ENCODE measurements at regions not wholly inside any gene's neighbourhood (a gene's known extent, or its start where the extent isn't known, plus 50 kb on each side); places are given as distances from the start of the nearest gene placed in this dataset.
"Not testable (repeated sequence)": the region's sequence is repeated elsewhere in the genome, so short reads cannot be mapped to it uniquely, and the experiment has no call there.

GRCh38 chr22:27062910-27063309, 405.5 kb downstream of the MIAT start:
- no peak for DNase-seq (ENCODE audit: low read depth)

- DNase-seq (ENCODE audit: low read depth), result no peak
Measured at GRCh38 chr22:27063406-27063805, 406.0 kb downstream of the MIAT start.

GRCh38 chr22:27063841-27064240, 406.5 kb downstream of the MIAT start:
- DNase-seq (ENCODE audit: low read depth), result no peak

DNA sequence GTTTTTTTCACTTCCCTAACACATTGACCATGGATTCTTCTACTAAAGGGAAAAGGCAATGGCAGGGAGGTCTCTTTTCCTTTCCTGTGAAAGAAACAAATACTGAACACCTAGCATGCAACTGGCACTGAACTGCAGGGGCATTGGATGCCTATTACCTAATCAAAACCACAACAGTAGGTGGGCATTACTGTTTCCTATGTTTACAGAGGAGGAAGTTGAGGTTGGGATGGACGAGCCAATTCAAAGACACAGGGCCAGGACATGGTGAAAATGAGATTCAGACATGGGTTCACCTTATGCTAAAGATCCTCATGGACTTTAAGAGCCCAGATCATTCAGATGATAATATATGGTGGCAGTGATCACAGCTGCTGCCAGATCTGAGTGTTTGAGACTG, 407.0 kb downstream of the MIAT start:
- no peak for DNase-seq (ENCODE audit: low read depth)

GRCh38 chr22:27065279-27065678, 407.9 kb downstream of the MIAT start:
- no peak for DNase-seq (ENCODE audit: low read depth)

GRCh38 chr22:27066856-27067255, 409.5 kb downstream of the MIAT start:
- DNase-seq (ENCODE audit: low read depth), result no peak

DNA sequence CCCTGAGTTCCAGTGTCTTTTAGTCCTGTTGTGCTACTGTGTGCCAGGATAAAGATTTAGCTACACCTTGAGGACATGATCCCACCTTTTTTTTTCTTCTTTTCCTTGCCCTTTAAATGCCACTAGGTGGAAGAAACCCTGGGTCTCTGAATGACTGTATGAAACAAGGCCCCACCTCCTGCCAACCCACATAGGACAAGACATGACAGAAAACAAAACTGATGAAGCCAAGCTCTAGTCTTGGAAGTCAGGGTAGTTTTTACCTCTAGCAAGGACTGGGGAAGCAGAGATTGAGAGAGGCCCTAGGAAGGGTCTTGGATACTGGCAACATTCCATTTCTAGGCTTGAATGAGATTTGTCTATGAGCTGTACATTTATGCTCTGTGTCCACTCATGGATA, 410.7 kb downstream of the MIAT start:
- DNase-seq (ENCODE audit: low read depth), result no peak

- no peak for DNase-seq (ENCODE audit: low read depth)
Measured at GRCh38 chr22:27070594-27070993, 413.2 kb downstream of the MIAT start.

DNA sequence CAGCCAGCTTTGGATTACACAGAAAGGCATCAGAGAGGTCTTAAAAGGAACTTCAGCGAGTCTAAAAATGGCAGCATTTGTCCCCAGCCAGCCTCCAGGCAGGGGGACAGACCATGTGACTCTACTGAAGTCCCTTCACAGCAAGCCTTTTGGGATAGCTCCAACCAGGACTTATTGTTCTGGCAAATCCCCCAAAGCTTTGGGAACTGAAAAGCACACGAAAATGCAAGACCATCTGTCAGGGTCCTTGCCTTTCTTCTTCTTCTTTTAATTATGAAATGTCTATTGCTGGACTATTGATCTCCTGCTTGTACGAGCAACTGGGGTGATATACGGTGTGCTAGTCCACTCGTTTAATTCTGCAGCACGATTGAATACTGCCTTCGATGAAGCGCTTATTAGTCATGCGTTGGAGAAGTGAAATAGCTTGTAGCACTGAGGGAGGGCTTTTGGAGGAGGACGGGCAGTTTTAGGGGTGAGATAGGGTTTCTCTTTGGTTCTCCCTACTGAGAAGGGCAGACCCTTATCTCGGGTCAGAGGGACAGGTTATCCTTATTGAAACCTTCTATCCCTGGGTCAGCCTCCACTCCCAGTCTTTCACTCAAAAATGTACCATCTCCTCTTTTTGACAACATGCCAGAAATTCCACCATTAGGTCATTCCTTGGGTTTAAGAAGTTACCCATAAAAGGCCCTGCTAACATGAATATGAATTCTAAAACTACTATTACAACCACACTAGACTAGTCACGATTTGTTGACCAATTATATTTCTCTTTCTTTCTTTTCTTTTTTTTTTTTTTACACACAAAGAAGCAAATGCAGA, 416.4 kb downstream of the MIAT start:
- no peak for DNase-seq (ENCODE audit: low read depth)

DNA sequence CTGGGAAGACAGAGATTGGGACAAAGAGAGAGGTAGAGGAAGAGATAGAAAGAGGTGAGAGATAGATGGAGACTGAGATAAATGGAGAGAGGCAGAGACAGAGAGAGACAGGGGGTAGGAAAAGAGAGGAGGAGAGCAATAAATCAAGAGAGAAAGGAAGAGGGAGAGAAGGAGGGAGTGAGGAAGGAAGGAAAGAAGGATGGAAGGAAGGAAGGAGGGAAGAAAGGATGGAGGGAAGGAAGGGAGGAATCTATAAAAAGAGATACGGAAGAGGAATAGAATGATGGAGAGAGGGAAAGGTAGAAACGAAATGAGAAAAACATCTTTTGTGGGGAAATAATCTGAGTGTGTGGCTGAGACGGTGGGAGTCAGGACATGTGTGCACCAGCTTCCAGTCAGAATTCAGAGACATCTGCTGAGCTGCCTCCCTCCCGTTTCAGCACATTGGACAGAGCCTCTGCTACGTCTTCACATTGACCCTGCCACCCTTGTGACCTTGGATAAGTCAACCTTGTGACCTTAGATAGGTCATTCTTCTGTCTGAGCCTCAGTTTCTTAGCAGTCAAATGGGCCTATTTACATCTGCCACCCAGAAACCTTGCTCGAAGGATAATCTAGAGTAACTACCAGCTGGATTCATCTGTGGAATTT, 417.8 kb downstream of the MIAT start:
- DNase-seq (ENCODE audit: low read depth), result no peak

- DNase-seq (ENCODE audit: low read depth), result no peak
Measured at GRCh38 chr22:27075891-27076290, 418.5 kb downstream of the MIAT start.

- DNase-seq (ENCODE audit: low read depth), result not testable (repeated sequence)
Measured at GRCh38 chr22:27078064-27078463, 420.7 kb downstream of the MIAT start.

DNA sequence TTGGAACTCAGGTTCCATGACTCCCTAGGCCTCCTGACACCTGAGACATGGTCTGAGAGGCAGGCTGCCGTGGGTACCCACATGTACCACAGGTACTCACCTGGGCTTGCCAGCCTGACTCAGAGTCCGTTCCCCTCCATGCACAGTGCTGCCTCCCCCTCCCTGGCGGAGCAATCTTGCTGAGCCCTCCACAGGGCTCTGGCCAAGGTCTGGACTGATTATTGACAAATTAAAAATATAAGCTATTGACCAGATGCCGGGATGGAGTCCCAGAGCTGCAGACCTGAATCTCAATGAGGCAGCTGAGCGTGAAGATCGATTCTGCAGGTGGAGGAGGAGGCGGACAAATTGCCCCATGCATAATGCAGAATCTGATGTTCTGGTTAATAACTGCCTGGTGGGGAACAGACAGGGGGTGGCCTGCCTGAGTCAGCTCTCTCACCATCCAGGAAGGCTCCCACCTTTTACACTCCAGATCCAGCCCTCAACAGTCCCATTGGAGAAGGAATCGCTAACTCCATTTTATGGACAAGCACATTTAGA, 422.7 kb downstream of the MIAT start:
- no peak for DNase-seq (ENCODE audit: low read depth)

DNA sequence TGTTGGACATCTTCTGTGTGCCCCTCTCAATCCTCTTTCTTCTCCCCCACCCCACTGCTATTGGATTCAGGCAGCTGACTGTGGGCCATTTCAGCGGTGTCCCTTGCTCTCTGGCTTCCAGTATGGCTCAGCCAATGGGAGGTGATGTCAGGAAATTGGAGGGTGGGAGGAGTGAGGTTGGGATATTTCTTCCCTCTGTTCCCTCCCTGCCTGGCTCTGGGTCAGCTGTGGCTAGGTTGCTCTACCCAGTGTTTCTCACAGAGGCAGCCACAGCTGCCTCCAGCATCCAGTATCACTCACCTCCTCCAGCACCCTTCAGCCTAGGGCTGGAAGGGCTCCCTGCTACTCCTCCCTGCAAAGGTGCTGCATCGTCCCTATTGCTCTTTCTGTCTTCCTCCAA, 423.5 kb downstream of the MIAT start:
- no peak for DNase-seq (ENCODE audit: low read depth)

GRCh38 chr22:27083610-27084009, 426.2 kb downstream of the MIAT start:
- DNase-seq (ENCODE audit: low read depth), result no peak

- DNase-seq (ENCODE audit: low read depth), result no peak
Measured at GRCh38 chr22:27084130-27084529, 426.7 kb downstream of the MIAT start.

GRCh38 chr22:27086080-27087044, 429.0 kb downstream of the MIAT start:
- no peak for DNase-seq (ENCODE audit: low read depth)

- DNase-seq (ENCODE audit: low read depth), result no peak
Measured at GRCh38 chr22:27087051-27087450, 429.7 kb downstream of the MIAT start.

- DNase-seq (ENCODE audit: low read depth), result no peak
Measured at GRCh38 chr22:27088026-27088425, 430.6 kb downstream of the MIAT start.

GRCh38 chr22:27089264-27089663, 431.9 kb downstream of the MIAT start:
- no peak for DNase-seq (ENCODE audit: low read depth)

- DNase-seq (ENCODE audit: low read depth), result no peak
Measured at GRCh38 chr22:27090611-27091011, 433.2 kb downstream of the MIAT start.

GRCh38 chr22:27093422-27093821, 436.0 kb downstream of the MIAT start:
- no peak for DNase-seq (ENCODE audit: low read depth)

Measured in GM04504 (cell line).